NCI-H524 treated with DMSO at 0.1 percent for 48 hours (cell line): ENCODE measurements at regions not wholly inside any gene's neighbourhood (a gene's known extent, or its start where the extent isn't known, plus 50 kb on each side); places are given as distances from the start of the nearest gene placed in this dataset.

Source experiments
- DNase-seq: peaks from one replicate; lab custom pipeline; 2025; lab: John Stamatoyannopoulos, UW

DNA sequence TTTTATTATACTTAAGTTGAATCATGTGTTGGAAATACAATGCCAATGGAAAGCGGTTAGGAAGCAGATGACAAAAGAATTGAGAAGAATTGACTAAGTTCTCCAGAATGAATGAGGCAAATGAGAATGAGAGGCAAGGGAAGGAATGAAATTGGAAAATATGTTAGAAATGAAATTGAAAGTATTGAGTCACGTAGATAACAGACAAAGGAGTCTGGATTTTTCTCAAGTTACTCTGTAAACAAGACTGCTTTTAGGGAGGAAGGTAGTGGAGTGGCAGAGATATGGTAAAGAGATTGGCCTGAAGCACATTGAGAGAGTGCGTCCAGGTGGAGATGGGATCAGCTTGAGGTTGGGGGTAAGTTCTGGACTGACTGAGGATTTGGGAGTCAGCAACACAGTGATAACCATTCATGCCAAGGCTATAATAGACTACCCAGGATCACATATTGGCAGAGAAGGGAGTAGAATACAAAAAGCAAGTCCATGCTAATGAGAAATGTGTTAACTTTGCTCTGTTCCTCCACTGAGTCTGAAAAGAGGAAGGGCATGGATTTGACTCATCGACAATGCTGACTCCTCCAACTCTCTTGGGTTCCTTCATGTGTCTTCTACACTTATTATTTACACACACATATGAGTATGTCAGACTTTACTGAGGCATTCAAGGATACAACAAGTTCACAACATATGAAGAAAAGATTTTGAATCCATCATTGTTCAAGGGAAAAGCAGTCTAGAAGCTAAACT is 814.2 kb upstream of the ZNF608 start:
- DNase-seq = no peak

DNA sequence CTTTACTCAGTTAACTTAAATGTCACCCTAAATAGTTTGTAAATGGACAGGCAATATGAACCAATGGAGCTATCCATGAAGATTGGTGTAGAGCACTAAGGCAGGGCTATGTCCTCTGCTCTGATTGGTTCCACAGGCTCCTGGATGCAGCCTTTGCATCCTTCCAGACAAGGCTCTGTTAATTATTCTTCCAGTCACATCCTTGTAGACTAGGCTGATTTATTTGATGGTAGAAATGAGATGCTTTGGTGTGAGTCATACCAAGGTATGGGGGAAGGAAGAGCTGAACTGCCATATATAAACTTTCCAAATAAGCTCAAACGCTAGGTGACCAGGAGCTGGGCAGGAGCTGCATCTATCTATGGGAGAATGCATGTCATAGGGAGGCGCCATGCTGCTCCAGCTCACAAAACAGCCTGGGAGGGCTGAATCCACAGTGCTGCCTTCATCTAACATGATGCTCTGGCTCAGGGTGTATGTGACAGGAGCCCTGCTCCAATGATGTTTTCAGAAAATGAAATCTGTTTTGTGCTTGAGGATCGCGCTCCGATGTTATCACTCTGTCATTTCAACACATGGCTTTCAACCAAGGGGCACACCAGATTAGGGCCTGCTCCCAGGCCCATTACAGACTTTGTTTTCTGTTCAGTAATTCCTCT is 818.0 kb upstream of the ZNF608 start:
- DNase-seq = no peak

DNA sequence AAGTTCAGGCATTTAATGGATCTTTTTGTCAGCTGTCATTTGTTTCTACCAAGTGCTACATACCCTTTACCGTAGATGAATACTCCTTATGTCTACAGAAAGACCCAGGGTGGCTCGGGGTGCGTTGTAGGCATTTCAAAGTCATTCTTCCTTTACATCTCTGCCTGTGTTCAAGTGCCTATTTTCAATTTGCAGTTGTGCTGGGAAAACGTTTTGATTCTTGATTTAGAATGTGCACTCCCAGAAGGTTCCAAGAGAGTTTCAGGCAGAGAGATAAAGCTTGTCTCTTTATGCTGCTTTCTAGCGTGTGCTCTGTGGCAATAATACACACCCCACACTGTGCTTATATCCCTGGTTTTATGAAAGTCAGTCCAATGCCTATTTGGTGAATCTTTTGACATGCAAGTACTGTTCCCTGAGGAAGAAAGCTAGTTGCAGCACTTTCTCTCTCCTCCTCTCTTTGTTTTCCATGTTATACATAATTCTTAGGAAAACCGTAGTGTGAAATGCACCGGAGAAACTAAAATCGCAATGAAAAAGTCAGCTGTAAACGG is 828.1 kb upstream of the ZNF608 start:
- no peak for DNase-seq

DNA sequence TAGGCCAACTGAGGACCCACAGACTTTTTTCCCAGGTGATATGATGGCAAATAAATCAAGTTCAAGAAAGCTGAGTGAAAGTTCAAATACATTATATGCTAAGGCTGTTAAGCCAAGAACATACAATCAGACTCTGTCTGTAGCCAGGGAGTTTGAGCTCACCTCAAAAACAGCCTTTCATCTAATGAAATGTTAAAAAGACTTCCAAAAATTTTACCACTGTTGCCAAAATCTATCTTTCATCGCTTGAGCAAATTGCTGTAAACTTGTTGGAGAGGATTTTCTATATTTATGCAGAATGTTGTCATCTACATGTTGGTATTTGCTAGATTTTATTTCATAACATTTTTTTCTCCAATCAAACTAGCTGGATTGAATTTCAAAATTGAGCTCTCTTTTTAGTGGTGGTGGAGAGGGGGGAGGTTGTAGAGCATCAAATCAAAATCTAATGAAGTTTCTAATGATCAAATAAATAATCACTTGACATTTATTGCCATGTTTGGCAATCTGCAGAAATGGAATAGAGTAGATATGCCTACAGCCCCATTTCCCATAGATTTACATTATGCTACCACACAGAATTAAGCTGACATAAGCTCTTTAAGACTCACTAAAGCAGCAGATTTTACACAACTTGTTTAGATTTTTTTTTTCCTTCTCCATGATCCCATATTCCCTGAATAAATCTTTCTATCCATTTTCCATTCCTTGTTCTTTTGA is 828.9 kb upstream of the ZNF608 start:
- DNase-seq = no peak

GRCh38 chr5:125575891-125576505 is 829.6 kb upstream of the ZNF608 start:
- peak; percentile 48 for DNase-seq

DNA sequence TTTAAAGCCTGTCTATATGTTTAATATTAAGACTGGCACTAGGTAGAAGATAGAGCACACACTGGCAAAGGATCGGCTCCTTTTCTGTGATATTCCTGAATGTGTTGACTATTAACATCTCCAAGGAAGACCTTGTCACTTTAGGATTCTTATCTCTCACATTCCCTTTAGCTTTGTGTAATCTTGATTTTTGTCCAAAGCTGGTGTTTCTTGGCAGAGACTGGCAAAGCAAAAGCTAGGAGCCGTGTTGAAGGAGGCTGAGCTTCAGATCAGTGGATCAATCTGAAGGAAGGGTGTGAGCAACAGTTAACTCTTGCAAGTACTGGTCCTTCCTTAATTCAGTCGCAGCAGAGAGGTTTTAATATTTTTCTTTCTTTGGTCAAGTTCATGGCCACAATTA is 830.4 kb upstream of the ZNF608 start:
- DNase-seq = no peak

GRCh38 chr5:125578551-125578950 is 832.1 kb upstream of the ZNF608 start:
- no peak for DNase-seq

DNA sequence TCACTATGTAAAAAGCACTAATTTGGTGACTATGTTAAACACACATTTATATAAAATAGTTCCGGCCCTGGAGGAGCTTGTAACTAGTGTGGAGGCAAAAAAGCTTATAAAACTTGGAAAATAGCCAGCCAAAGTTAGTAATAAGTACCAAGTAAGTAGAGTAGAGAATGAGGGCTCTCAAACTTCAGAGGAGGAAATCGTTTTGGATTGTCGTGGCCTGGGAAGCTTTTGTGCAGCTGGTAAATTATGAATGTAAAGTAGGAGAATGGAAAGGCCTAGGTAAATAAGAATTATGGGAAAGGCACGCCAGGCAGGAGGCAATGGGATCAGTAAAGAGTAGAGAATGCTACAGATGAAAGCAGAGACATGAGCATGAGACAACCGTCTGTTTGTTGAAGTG is 832.7 kb upstream of the ZNF608 start:
- no peak for DNase-seq

DNA sequence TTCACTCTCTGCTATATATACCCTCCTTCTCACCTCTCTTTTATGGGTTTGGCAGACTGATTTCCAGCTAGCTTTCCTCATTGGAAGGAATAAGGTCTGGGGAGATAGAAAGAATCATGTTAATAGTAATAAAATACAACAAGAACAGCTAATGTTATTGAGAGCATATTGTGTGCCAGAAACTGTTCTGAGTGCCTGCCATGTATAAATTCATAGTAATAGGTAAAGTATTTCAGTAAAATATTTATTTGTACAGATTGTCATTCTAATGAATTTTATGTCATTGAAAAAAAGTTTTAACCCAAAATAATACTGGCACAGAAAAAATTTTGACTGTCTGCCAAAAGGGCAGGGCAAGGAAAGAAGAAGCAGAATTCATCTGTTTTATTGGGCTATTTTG is 834.9 kb upstream of the ZNF608 start:
- no peak for DNase-seq

GRCh38 chr5:125582352-125582751 is 835.9 kb upstream of the ZNF608 start:
- no peak for DNase-seq

DNA sequence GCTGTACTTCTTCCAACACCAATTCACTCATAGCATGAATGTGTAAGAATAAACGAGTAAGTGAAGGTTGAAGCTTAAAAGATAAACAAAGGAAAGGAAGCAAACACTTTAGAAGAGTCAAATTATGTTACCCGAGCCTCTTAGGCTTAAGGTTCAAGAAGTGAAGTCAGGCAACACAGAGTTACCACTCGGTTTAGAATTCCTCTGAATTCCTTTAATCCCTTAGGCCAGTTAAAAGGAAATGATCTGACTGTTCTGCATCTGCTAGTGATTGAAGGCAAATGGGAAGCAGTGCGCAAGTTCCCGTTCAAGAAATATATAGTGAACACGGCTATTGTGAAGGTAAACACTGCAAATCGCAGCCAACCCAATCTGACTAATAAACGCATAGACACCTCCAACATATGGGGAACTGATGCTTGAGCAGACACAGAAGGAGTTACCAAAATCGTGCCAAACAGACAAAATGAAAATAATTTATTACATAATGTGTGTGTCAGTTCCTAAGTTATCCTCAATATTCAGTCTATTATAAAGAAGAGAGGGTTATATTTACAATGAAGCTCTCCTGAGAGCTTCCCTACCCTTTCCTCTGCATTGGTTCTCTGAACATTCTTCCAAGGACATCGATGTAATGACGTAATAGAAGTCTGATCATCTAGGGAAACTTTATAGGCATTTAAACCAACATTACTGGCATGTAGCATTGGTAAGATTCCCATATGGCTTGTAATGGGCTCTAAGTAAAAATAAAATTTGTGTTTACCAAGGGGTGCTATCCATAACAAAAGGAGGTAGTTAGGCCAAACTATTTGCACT is 837.1 kb upstream of the ZNF608 start:
- no peak for DNase-seq

GRCh38 chr5:125584140-125584520 is 837.7 kb upstream of the ZNF608 start:
- no peak for DNase-seq

GRCh38 chr5:125587631-125588030 is 835.6 kb upstream of the GRAMD2B start:
- no peak for DNase-seq

GRCh38 chr5:125592856-125593255 is 830.4 kb upstream of the GRAMD2B start:
- no peak for DNase-seq

DNA sequence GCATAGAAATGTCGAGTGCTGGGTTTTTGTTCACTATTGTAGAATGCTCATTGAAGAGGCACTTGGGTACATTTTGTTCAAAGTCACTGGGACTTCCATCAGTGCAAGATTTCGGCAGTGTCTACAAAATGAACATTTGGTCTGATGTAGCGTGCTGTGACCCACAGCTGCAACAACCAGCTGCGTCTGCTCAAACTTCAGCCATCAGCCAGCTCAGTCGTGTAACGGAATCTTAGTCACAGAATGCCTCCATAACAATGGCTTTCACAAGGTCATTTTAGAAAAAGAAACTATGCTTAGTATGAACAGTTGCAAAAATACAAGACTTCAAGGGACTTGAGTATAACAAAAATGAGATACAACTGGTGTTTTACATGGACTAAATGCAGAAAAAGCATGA is 828.1 kb upstream of the GRAMD2B start:
- DNase-seq = no peak

GRCh38 chr5:125595845-125596244 is 827.4 kb upstream of the GRAMD2B start:
- DNase-seq = no peak

DNA sequence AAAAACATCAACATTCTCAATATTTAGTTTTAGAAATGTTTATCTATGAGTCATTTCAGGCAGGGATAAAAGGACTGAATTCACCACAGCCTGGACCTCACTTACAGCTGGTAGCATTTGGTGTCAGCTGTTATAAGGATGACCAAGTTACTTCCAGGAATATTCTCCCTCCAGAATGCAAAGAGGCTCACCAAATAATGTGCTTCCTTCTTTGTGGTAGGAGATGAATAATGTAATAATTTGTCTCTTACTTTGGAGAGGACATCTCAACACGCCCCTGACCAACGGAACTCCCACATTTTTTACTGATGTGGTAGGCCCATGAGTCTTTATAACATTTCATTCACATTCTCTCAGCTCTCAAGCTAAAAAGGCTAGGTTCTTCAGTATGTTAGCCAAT is 825.9 kb upstream of the GRAMD2B start:
- DNase-seq = no peak

DNA sequence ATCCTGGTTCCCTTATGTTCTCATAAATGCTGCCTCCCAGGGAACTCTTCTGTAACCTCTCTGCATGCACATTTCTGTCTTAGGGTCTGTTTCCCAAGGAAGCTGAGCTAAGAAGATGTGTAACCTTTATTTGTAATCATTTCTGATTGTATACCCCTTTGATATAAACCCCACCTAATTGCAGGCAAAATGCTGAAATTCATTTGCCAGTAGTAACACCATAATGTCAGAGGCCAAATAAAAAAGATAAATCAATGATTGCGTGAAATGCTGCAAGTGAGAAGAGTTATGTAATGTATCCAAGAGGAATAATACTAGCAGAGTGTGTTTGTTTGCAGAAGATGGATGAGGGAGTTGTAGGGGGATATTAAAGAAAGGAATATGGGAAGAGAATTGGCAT is 822.6 kb upstream of the GRAMD2B start:
- DNase-seq = no peak

DNA sequence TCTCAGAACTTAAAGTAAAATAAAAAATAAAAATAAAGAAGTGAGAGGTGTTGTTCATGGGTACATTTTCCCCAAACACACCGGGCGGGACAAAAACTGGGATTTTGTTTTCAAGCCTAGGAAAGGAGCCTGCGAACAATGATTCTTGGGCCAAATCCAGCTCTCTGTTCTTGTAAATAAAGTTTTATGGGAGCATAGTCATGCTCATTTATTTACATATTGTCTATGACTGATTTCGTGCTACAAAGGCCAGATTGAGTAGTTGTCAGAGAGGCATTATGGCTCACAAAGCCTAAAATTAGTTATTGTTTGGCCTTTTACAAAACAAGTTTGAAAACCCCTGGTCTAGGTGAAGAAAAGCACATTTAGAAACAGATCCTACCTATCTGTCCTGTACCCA is 821.0 kb upstream of the GRAMD2B start:
- DNase-seq = no peak

GRCh38 chr5:125603321-125603720 is 819.9 kb upstream of the GRAMD2B start:
- DNase-seq = no peak

DNA sequence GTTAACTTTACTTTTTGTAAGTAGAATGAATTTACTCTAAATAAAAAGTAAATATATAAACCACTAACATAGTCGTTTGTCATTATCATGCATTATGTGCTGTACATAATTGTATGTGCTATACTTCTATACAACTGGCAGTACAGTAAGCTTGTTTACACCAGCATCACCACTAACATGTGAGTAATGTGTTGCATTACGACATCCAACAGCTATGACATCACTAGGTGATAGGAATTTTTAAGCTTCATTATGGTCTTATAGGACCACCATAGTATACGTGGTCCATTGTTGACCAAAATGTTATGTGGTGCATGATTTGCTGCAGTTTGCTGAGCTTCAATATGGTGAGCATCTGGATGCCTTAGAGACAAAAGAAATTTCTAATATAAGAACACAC is 819.1 kb upstream of the GRAMD2B start:
- DNase-seq = no peak

GRCh38 chr5:125607018-125607417 is 816.2 kb upstream of the GRAMD2B start:
- no peak for DNase-seq
